ENCODE measurements at regions not wholly inside any gene's neighbourhood (a gene's known extent, or its start where the extent isn't known, plus 50 kb on each side); places are given as distances from the start of the nearest gene placed in this dataset.

DNA sequence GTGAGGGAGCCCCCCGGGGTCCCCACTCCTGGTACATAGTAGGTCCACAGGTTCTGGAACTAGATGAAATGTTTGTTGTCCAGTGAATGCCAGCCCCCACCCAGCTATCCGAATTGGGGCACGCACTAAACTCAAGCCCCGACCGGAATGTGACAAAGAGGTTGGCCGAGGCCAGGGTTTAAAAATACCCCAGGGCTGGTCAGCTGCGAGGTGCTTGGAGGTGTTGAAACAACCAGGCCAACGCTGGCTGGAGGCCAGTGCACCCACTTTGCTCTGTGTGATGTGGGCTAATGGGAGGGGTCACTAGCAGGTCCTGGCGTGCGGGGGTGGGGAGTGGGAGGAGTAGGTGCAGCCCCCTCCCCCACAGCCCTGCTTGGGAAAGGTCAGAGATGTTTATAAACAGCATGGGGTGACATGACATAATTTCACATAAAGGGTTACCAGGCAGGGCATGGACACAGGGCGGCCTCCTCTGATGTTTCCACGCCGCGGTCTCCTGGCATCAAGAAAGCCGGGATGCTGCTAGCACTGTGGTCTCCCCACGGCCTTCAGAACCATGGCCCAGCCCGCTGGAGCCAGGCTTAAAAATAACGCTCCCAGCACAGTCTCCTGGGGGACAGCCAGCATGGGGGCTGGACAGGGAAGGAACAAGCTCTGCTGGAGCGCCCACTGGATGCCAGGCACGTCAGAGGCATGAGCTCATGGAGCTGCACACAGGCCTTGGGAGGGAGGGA lies 111.2 kb upstream of the PTPN1 start:
- Mint-ChIP-seq H3K27ac (no peak overlapping the region), H3K27me3 (ENCODE audit: insufficient read depth) (peaks cover 3% of the 10 kb centered on the region), H3K36me3 (ENCODE audit: low read depth) (no peaks in the 10 kb centered on the region), H3K4me3 (no peak overlapping the region), H3K9me3 (no peaks in the 10 kb centered on the region), H3K4me1 (ENCODE audit: low read depth) (peaks cover 35% of the 10 kb centered on the region)
- TF ChIP-seq, protein P1, sequence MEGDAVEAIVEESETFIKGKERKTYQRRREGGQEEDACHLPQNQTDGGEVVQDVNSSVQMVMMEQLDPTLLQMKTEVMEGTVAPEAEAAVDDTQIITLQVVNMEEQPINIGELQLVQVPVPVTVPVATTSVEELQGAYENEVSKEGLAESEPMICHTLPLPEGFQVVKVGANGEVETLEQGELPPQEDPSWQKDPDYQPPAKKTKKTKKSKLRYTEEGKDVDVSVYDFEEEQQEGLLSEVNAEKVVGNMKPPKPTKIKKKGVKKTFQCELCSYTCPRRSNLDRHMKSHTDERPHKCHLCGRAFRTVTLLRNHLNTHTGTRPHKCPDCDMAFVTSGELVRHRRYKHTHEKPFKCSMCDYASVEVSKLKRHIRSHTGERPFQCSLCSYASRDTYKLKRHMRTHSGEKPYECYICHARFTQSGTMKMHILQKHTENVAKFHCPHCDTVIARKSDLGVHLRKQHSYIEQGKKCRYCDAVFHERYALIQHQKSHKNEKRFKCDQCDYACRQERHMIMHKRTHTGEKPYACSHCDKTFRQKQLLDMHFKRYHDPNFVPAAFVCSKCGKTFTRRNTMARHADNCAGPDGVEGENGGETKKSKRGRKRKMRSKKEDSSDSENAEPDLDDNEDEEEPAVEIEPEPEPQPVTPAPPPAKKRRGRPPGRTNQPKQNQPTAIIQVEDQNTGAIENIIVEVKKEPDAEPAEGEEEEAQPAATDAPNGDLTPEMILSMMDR (IDR thresholded peaks at IDR 0.05): no peak
- DNase-seq: no peak

DNA sequence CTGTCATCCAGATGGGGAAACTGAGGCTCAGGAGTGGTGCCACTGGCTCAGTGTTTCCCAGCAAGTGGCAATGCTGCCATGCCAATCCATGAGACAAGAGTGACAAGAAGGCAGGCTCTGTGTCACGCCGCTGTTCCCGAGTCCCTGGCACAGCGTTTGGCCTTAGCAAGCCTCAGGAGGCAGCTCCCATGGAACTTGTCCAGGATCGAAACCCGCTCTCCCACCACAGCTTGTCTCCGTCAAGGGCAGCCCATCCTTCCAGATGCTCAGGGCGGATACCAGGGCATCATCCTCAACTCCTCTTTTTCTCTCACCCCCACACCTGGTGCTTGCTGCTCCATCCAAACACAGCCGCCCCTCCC lies 110.6 kb upstream of the PTPN1 start:
- peaks cover 34% of the 10 kb centered on the region for H3K4me1 Mint-ChIP-seq (ENCODE audit: low read depth)
- TF ChIP-seq, protein P1 (IDR thresholded peaks at IDR 0.05): no peak
- no peaks in the 10 kb centered on the region for H3K36me3 Mint-ChIP-seq (ENCODE audit: low read depth)
- H3K27me3 Mint-ChIP-seq (ENCODE audit: insufficient read depth): peaks cover 4% of the 10 kb centered on the region
- H3K9me3 Mint-ChIP-seq: no peaks in the 10 kb centered on the region
- DNase-seq: no peak
- no peak overlapping the region for H3K4me3 Mint-ChIP-seq
- H3K27ac Mint-ChIP-seq: no peak overlapping the region

DNA sequence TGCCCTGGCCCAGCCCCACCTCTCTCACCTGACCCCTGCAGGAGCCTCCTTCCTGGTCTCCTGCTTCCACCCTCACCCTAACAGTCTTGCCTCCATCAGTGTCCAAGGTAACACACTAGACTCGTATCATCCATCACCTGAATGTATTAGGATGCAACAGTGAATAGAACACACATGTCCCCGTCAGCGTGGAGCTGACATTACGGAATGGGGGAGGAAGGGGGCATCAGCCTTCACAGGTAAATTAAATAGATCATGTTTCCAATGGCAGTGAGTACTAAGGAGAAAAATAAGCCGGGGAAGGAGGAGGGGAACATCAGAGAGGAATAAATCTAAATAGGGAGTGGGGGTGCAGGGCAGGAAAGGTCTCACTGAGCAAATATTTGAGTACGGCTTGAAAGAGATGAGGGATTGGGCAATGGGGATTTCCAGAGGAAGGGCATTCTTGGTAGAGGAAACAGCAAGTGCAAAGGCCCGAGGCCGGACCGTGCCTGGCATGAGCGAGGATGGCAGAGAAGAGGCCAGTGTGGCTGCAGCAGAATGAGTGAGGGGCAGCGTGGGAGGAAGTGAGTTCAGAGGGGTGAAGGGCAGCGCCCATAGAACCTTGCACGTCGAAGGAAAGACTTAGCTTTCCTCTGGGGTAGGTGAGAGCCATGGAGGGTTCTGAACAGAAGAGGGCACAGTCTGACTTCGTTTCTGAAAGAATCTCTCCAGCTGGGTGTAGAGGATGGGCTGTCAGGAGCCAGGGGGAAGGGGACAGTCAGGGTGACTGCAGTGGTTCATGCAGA lies 110.1 kb upstream of the PTPN1 start:
- no peak overlapping the region for H3K27ac Mint-ChIP-seq
- peaks cover 28% of the 10 kb centered on the region for H3K4me1 Mint-ChIP-seq (ENCODE audit: low read depth)
- H3K4me3 Mint-ChIP-seq: no peak overlapping the region
- TF ChIP-seq, protein P1 (IDR thresholded peaks at IDR 0.05): no peak
- no peaks in the 10 kb centered on the region for H3K36me3 Mint-ChIP-seq (ENCODE audit: low read depth)
- peaks cover 10% of the 10 kb centered on the region for H3K27me3 Mint-ChIP-seq (ENCODE audit: insufficient read depth)
- no peak for DNase-seq
- H3K9me3 Mint-ChIP-seq: no peaks in the 10 kb centered on the region

GRCh38 chr20:50400705-50401586 lies 109.2 kb upstream of the PTPN1 start:
- Mint-ChIP-seq H3K27ac (no peak overlapping the region), H3K27me3 (ENCODE audit: insufficient read depth) (peaks cover 12% of the 10 kb centered on the region), H3K4me1 (ENCODE audit: low read depth) (peaks cover 23% of the 10 kb centered on the region), H3K9me3 (no peaks in the 10 kb centered on the region), H3K4me3 (no peak overlapping the region), H3K36me3 (ENCODE audit: low read depth) (no peaks in the 10 kb centered on the region)
- DNase-seq: no peak
- TF ChIP-seq, protein P1 (IDR thresholded peaks at IDR 0.05): no peak

GRCh38 chr20:50401587-50402418 lies 108.4 kb upstream of the PTPN1 start:
- DNase-seq: no peak
- TF ChIP-seq, protein P1 (IDR thresholded peaks at IDR 0.05): no peak
- no peaks in the 10 kb centered on the region for H3K9me3 Mint-ChIP-seq
- no peak overlapping the region for H3K27ac Mint-ChIP-seq
- peaks cover 12% of the 10 kb centered on the region for H3K27me3 Mint-ChIP-seq (ENCODE audit: insufficient read depth)
- H3K36me3 Mint-ChIP-seq (ENCODE audit: low read depth): no peaks in the 10 kb centered on the region
- peaks cover 23% of the 10 kb centered on the region for H3K4me1 Mint-ChIP-seq (ENCODE audit: low read depth)
- H3K4me3 Mint-ChIP-seq: no peak overlapping the region

All from HFFc6 (cell line).